ENCODE measurements at regions not wholly inside any gene's neighbourhood (a gene's known extent, or its start where the extent isn't known, plus 50 kb on each side); places are given as distances from the start of the nearest gene placed in this dataset.

DNA sequence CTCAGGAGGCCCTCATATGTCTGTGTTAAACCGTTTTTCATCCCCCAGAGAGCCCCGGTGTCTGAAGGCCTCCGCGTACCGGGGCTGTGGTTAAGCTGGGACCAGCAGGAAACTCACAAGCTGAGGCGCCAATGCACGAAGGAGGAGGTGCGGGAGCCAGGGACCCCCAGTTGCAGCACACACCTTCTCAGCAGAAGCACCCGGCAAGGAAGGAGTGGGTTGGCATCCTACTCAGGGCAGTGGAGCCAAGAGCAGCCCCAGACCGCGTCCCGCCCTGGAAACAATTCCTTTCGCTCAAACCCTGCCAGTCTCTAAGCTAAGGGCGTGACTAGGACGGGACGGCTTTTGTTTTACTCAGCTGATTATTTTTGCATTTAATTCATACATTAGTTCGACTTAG lies 726.9 kb downstream of the BRD1 start:
- TF ChIP-seq ZNF23 (tag by site-specific recombination; IDR thresholded peaks at IDR 0.05; ENCODE audit: borderline replicate concordance) (no peak), SETDB1 (IDR thresholded peaks at IDR 0.05; ENCODE audit: insufficient read length, low read length) (no peak), ZNF639 (tag by site-specific recombination; IDR thresholded peaks at IDR 0.05) (no peak), ZNF394 (tag by site-specific recombination; IDR thresholded peaks at IDR 0.05; ENCODE audit: borderline replicate concordance) (no peak), CTCF (tag by site-specific recombination; IDR thresholded peaks at IDR 0.05) (no peak), SP2 (tag by site-specific recombination; IDR thresholded peaks at IDR 0.05) (no peak), ZNF146 (tag by site-specific recombination; IDR thresholded peaks at IDR 0.05) (no peak), ZBTB7A (tag by site-specific recombination; IDR thresholded peaks at IDR 0.05; ENCODE audit: low read depth) (no peak), PBX3 (CRISPR knock-in tag; IDR thresholded peaks at IDR 0.05) (no peak), MEIS1 (CRISPR knock-in tag; IDR thresholded peaks at IDR 0.05; ENCODE audit: borderline replicate concordance) (no peak)
